ENCODE measurements at regions not wholly inside any gene's neighbourhood (a gene's known extent, or its start where the extent isn't known, plus 50 kb on each side); places are given as distances from the start of the nearest gene placed in this dataset.

DNA sequence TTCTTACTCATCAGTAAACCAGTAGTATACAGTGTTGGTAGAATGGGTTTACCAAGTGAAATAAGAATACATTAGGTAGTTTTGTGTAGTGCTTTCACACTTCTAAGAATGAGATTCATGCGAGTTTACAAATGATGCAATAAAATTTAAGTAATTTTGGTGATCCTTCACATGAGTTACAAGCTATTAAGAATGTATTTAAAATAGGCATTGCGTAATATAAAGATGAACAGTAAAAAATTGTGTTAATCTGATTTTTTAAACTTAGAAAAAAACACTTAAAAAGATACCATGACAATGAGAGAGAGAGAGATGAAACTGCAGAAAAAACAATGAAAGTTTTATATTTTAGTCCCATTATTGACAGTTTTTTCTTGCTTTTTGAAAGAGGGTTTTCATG, 570.5 kb downstream of the SLITRK6 start:
- TF ChIP-seq CTCF (IDR thresholded peaks at IDR 0.05; ENCODE audit: low read depth, low read length) (no peak), EZH2phosphoT487 (IDR thresholded peaks at IDR 0.05; ENCODE audit: low read depth) (no peak)
